ENCODE measurements at regions not wholly inside any gene's neighbourhood (a gene's known extent, or its start where the extent isn't known, plus 50 kb on each side); places are given as distances from the start of the nearest gene placed in this dataset.

GRCh38 chr1:212161231-212161781 lies 123.9 kb upstream of the PPP2R5A start:
- no peak overlapping the region for H3K4me3 ChIP-seq (ENCODE audit: low read length in 3 of 3)
- H3K27me3 ChIP-seq (ENCODE audit: control insufficient read depth, insufficient read depth, low read length): no peaks in the 10 kb centered on the region
- H3K4me1 ChIP-seq (ENCODE audit: control insufficient read depth in 2 of 3, insufficient read depth in 2 of 3, low read depth in 1 of 3, low read length in 3 of 3): peaks cover 0 to 2% (median 0%) of the 10 kb centered on the region in 3 donors
- no peaks in the 10 kb centered on the region for H3K9me3 ChIP-seq (ENCODE audit: control insufficient read depth in 2 of 3, insufficient read depth in 1 of 3, low read length in 3 of 3)
- H3K27ac ChIP-seq (ENCODE audit: low read depth in 2 of 2, low read length in 2 of 2): no peak overlapping the region
- H3K36me3 ChIP-seq (ENCODE audit: control insufficient read depth in 2 of 3, insufficient read depth in 3 of 3, low read length in 3 of 3): no peaks in the 10 kb centered on the region
- TF ChIP-seq CTCF (IDR thresholded peaks at IDR 0.05; ENCODE audit: borderline replicate concordance, extremely low read depth, insufficient read depth): no peak
- no peak for DNase-seq
- no peak overlapping the region for H3K9ac ChIP-seq (ENCODE audit: low read length in 3 of 3)
- intact Hi-C loops (cut with DNase I): no loop called here
- no peak for FAIRE-seq

- no peaks in the 10 kb centered on the region for H3K36me3 ChIP-seq (ENCODE audit: control insufficient read depth in 2 of 3, insufficient read depth in 3 of 3, low read length in 3 of 3)
- H3K4me3 ChIP-seq (ENCODE audit: low read length in 3 of 3): no peak overlapping the region
- no peaks in the 10 kb centered on the region for H3K9me3 ChIP-seq (ENCODE audit: control insufficient read depth in 2 of 3, insufficient read depth in 1 of 3, low read length in 3 of 3)
- peaks cover 0 to 4% (median 0%) of the 10 kb centered on the region in 3 donors for H3K4me1 ChIP-seq (ENCODE audit: control insufficient read depth in 2 of 3, insufficient read depth in 2 of 3, low read depth in 1 of 3, low read length in 3 of 3)
- no peak for DNase-seq
- no peak overlapping the region for H3K9ac ChIP-seq (ENCODE audit: low read length in 3 of 3)
- FAIRE-seq: no peak
- intact Hi-C loops (cut with DNase I): no loop called here
- no peak overlapping the region for H3K27ac ChIP-seq (ENCODE audit: low read depth in 2 of 2, low read length in 2 of 2)
- no peak for TF ChIP-seq CTCF (IDR thresholded peaks at IDR 0.05; ENCODE audit: borderline replicate concordance, extremely low read depth, insufficient read depth)
- no peaks in the 10 kb centered on the region for H3K27me3 ChIP-seq (ENCODE audit: control insufficient read depth, insufficient read depth, low read length)
Measured at GRCh38 chr1:212162635-212163034, 122.6 kb upstream of the PPP2R5A start.

- no peaks in the 10 kb centered on the region for H3K27me3 ChIP-seq (ENCODE audit: control insufficient read depth, insufficient read depth, low read length)
- H3K9ac ChIP-seq (ENCODE audit: low read length in 3 of 3): no peak overlapping the region
- DNase-seq: no peak
- no peak overlapping the region for H3K4me3 ChIP-seq (ENCODE audit: low read length in 3 of 3)
- no peaks in the 10 kb centered on the region for H3K9me3 ChIP-seq (ENCODE audit: control insufficient read depth in 2 of 3, insufficient read depth in 1 of 3, low read length in 3 of 3)
- no peaks in the 10 kb centered on the region for H3K36me3 ChIP-seq (ENCODE audit: control insufficient read depth in 2 of 3, insufficient read depth in 3 of 3, low read length in 3 of 3)
- intact Hi-C loops (cut with DNase I): no loop called here
- no peak overlapping the region for H3K27ac ChIP-seq (ENCODE audit: low read depth in 2 of 2, low read length in 2 of 2)
- FAIRE-seq: no peak
- TF ChIP-seq CTCF (IDR thresholded peaks at IDR 0.05; ENCODE audit: borderline replicate concordance, extremely low read depth, insufficient read depth): no peak
- peaks cover 0 to 4% (median 0%) of the 10 kb centered on the region in 3 donors for H3K4me1 ChIP-seq (ENCODE audit: control insufficient read depth in 2 of 3, insufficient read depth in 2 of 3, low read depth in 1 of 3, low read length in 3 of 3)
Measured at GRCh38 chr1:212164095-212164872, 120.9 kb upstream of the PPP2R5A start.

Data from kidney (tissue), 13 donors.